Coronary artery (tissue), 2 donors: ENCODE measurements at regions not wholly inside any gene's neighbourhood (a gene's known extent, or its start where the extent isn't known, plus 50 kb on each side); places are given as distances from the start of the nearest gene placed in this dataset.
"Not testable (repeated sequence)": the region's sequence is repeated elsewhere in the genome, so short reads cannot be mapped to it uniquely, and the experiment has no call there.

Experiments used
- DNase-seq: peaks from one replicate; pipeline ENCODE4 v3.0.0-alpha.2; 2017; ENCODE audit warnings: low spot score
- H3K27ac ChIP-seq, 2 donors: fragments of 200-600 bp; sonication (generic); one replicate each; pipeline ENCODE4 v1.5.1; 2016 to 2019
- H3K4me3 ChIP-seq: fragments of 200-600 bp; sonication (generic); 2 replicates; pipeline ENCODE4 v1.5.1; 2016; ENCODE audit warnings: mild to moderate bottlenecking, moderate library complexity
- TF ChIP-seq, protein P1 (sequence below): fragments of 200-600 bp; sonication (generic); IDR thresholded peaks from one replicate; pipeline ENCODE4 v1.5.1; 2019; ENCODE audit warnings: antibody characterized with exemption

DNA sequence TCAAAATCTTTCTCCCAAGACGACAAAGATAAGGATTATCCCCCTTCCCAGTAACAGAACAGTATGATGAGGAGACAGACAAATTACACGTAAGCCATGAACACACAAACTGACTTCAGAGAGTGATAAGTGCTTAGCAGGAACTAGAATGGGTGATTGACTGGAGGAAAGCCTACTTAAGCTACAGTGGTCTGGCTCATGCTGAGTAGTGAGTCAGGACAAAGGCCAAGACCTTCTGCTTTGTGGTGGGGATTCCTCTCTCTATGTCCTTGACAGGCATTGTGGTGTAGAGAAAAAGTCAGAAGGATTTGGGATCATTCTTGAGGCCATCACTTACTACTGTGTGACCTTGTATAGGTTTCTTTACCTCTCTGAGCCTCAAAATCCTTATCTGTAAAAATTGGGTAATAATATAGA is 381.9 kb upstream of the CCL2 start:
- TF ChIP-seq, protein P1, sequence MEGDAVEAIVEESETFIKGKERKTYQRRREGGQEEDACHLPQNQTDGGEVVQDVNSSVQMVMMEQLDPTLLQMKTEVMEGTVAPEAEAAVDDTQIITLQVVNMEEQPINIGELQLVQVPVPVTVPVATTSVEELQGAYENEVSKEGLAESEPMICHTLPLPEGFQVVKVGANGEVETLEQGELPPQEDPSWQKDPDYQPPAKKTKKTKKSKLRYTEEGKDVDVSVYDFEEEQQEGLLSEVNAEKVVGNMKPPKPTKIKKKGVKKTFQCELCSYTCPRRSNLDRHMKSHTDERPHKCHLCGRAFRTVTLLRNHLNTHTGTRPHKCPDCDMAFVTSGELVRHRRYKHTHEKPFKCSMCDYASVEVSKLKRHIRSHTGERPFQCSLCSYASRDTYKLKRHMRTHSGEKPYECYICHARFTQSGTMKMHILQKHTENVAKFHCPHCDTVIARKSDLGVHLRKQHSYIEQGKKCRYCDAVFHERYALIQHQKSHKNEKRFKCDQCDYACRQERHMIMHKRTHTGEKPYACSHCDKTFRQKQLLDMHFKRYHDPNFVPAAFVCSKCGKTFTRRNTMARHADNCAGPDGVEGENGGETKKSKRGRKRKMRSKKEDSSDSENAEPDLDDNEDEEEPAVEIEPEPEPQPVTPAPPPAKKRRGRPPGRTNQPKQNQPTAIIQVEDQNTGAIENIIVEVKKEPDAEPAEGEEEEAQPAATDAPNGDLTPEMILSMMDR, result no peak
- H3K4me3 ChIP-seq, result no peak overlapping the region
- H3K27ac ChIP-seq, result no peak overlapping the region
- DNase-seq, result no peak

DNA sequence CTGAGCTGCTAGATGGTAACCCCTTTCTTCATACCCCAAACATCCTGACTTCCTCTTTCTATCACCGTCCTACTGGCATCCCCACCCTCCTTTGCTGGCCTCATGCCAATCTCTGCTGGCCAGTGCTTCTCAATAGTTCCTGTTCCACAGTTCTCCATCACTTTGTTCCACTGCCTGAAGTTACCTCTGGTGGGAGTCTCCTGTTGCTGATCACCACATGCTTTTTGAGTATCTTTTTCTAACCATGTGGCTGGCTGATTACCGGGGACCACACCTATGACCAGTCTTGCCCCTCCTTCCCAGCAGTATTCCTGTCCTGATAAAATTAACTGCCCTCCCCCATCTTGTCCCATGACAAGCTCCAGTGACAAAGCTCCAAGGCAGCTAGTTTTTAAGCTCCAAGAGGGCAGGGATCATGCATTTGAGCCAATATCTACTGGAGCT is 380.4 kb upstream of the CCL2 start:
- DNase-seq, result no peak
- Histone ChIP-seq H3K27ac (no peak overlapping the region), H3K4me3 (no peak overlapping the region)
- TF ChIP-seq, protein P1, result no peak

DNA sequence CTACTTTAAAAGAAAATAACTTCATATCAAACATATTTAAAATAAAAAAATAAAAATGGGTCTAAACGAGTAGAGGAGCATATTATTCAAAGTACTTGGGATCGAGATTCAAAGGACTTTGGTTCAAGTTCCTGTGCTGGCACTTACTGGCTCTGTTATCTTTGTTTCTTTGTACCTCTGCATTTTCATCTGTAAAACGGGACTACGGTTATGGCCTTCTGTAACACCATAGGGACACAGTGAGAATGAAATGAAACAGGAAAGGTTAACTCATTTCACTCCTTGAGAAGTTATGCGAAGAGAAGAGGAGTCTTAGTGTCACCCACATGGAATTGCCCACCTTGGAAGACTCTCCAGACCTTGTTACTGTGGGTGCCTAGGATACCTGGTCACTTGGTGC is 379.1 kb upstream of the CCL2 start:
- TF ChIP-seq, protein P1, result no peak

DNA sequence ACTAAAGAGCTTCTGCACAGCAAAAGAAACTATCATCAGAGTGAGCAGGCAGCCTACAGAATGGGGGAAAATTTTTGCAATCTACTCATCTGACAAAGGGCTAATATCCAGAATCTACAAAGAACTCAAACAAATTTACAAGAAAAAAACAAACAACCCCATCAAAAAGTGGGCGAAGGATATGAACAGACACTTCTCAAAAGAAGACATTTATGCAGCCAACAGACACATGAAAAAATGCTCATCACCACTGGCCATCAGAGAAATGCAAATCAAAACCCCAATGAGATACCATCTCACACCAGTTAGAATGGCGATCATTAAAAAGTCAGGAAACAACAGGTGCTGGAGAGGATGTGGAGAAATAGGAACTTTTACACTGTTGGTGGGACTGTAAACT is 372.8 kb upstream of the CCL2 start:
- H3K27ac ChIP-seq, DNase-seq, H3K4me3 ChIP-seq: not testable (repeated sequence)

More for the DNA sequence above, 379.1 kb upstream of the CCL2 start:
- no peak overlapping the region for H3K4me3 ChIP-seq
- H3K27ac ChIP-seq, result no peak overlapping the region
- DNase-seq, result no peak

DNA sequence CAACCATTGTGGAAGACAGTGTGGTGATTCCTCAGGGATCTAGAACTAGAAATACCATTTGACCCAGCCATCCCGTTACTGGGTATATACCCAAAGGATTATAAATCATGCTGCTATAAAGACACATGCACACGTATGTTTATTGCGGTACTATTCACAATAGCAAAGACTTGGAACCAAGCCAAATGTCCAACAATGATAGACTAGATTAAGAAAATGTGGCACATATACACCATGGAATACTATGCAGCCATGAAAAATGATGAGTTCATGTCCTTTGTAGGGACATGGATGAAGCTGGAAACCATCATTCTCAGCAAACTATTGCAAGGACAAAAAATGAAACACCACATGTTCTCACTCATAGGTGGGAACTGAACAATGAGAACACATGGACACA is 372.4 kb upstream of the CCL2 start:
- not testable (repeated sequence) for H3K4me3 ChIP-seq, H3K27ac ChIP-seq, DNase-seq

DNA sequence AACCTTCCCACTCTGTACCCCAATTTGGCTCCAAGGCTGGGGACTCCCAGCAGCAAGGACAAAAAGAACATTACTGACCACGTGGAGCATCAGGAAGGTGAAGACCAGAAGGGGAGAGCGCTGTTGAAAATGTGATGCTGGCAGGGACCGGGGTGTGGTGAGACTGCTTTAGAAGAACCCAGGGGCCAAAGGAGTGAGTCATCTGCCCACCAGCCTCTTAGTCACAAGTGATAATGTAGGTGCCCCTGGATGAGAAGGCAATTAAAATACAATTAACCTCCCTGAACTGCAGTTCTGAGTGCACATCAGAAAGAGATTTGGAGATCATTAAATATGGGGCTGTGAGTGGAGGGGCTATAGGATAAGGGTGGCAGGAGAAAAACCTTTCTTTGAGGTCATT is 366.6 kb upstream of the CCL2 start:
- H3K4me3 ChIP-seq, result no peak overlapping the region
- TF ChIP-seq, protein P1, result no peak
- no peak overlapping the region for H3K27ac ChIP-seq
- no peak for DNase-seq

DNA sequence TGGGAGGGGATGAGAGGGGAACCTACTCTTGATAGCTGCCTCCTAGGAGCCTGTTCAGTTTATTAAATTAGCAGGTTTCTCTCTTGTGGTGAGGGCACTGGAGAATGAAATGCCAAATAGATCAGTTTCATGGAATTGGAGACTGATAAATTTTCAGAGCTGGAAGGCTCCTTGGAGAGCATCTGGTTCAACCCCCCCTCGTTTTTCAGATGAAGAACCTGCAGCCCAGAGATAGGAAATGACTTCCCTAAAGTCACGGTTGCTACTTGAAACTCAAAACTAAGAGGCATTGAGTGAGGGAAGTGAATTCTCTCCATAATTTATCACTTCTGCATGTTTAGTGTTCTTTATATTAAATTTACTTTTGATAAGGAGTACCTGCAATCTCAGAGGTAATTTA is 366.0 kb upstream of the CCL2 start:
- DNase-seq, result no peak
- H3K4me3 ChIP-seq, result no peak overlapping the region
- TF ChIP-seq, protein P1, result no peak
- H3K27ac ChIP-seq, result no peak overlapping the region

DNA sequence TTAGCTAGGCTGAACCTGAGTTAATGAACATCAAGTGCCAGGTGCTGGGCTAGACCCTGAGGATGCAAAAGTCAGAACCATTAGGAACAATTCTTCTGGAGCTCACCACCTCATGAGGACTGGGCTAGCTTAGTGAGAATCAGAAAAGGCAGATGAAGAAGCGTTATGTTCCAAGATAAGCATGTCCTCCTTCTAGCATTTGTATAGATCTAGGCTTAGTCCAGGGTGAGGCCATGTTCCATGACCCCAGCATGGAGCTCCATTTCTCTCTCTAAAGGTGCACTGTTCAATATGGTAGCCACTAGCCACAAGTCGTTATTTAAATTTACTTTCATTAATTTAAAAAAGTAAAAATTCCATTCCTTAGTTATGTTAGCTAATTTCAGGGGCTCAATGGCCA is 365.3 kb upstream of the CCL2 start:
- no peak for DNase-seq
- no peak overlapping the region for H3K27ac ChIP-seq
- H3K4me3 ChIP-seq, result no peak overlapping the region
- TF ChIP-seq, protein P1, result no peak
